ENCODE measurements at regions not wholly inside any gene's neighbourhood (a gene's known extent, or its start where the extent isn't known, plus 50 kb on each side); places are given as distances from the start of the nearest gene placed in this dataset.

- no peak for TF ChIP-seq CTCF (IDR thresholded peaks at IDR 0.05)
- no peak for TF ChIP-seq POLR2A (IDR thresholded peaks at IDR 0.05)
- Histone ChIP-seq H3K27ac (no peak overlapping the region), H3K4me1 (no peaks in the 10 kb centered on the region), H3K27me3 (no peaks in the 10 kb centered on the region), H3K36me3 (no peaks in the 10 kb centered on the region), H3K4me3 (no peak overlapping the region), H3K9me3 (peaks cover 0 to 6% (median 0%) of the 10 kb centered on the region in 4 donors)
- DNase-seq = no peak
Observed at GRCh38 chr5:12840972-12841371, 936.7 kb upstream of the CTNND2 start.

- H3K36me3 ChIP-seq = no peaks in the 10 kb centered on the region
Observed at GRCh38 chr5:12837592-12837991, 933.3 kb upstream of the CTNND2 start.

GRCh38 chr5:12825163-12825562, 920.9 kb upstream of the CTNND2 start:
- TF ChIP-seq POLR2A (IDR thresholded peaks at IDR 0.05) (no peak), CTCF (IDR thresholded peaks at IDR 0.05) (no peak)
- H3K9me3 ChIP-seq = peaks cover 0 to 6% (median 0%) of the 10 kb centered on the region in 4 donors
- no peak overlapping the region for H3K4me3 ChIP-seq
- no peaks in the 10 kb centered on the region for H3K36me3 ChIP-seq
- H3K27ac ChIP-seq = no peak overlapping the region
- H3K4me1 ChIP-seq = no peaks in the 10 kb centered on the region
- H3K27me3 ChIP-seq = no peaks in the 10 kb centered on the region
- DNase-seq = no peak

More at GRCh38 chr5:12837592-12837991, 933.3 kb upstream of the CTNND2 start:
- no peaks in the 10 kb centered on the region for H3K27me3 ChIP-seq
- no peak for DNase-seq
- H3K4me1 ChIP-seq = no peaks in the 10 kb centered on the region
- no peak overlapping the region for H3K4me3 ChIP-seq
- H3K27ac ChIP-seq = no peak overlapping the region
- TF ChIP-seq CTCF (IDR thresholded peaks at IDR 0.05) (no peak), POLR2A (IDR thresholded peaks at IDR 0.05) (no peak)
- peaks cover 0 to 6% (median 0%) of the 10 kb centered on the region in 4 donors for H3K9me3 ChIP-seq

GRCh38 chr5:12805165-12805698, 901.0 kb upstream of the CTNND2 start:
- H3K27me3 ChIP-seq = no peaks in the 10 kb centered on the region
- TF ChIP-seq POLR2A (IDR thresholded peaks at IDR 0.05) (no peak), CTCF (IDR thresholded peaks at IDR 0.05) (no peak)
- H3K27ac ChIP-seq = no peak overlapping the region
- no peaks in the 10 kb centered on the region for H3K4me1 ChIP-seq
- H3K9me3 ChIP-seq = no peaks in the 10 kb centered on the region
- no peak for DNase-seq
- H3K36me3 ChIP-seq = no peaks in the 10 kb centered on the region
- H3K4me3 ChIP-seq = no peak overlapping the region

- no peak overlapping the region for H3K27ac ChIP-seq
- H3K4me3 ChIP-seq = no peak overlapping the region
- no peaks in the 10 kb centered on the region for H3K36me3 ChIP-seq
- DNase-seq = no peak
- peaks cover 0 to 6% (median 0%) of the 10 kb centered on the region in 4 donors for H3K9me3 ChIP-seq
- no peaks in the 10 kb centered on the region for H3K4me1 ChIP-seq
- no peak for TF ChIP-seq POLR2A (IDR thresholded peaks at IDR 0.05)
- TF ChIP-seq CTCF (IDR thresholded peaks at IDR 0.05) = no peak
- no peaks in the 10 kb centered on the region for H3K27me3 ChIP-seq
Observed at GRCh38 chr5:12799165-12799564, 894.9 kb upstream of the CTNND2 start.

GRCh38 chr5:12795333-12795663, 891.1 kb upstream of the CTNND2 start:
- Histone ChIP-seq H3K36me3 (no peaks in the 10 kb centered on the region), H3K4me1 (no peaks in the 10 kb centered on the region), H3K9me3 (peaks cover 0 to 11% (median 0%) of the 10 kb centered on the region in 4 donors), H3K4me3 (no peak overlapping the region), H3K27me3 (no peaks in the 10 kb centered on the region), H3K27ac (no peak overlapping the region)
- no peak for DNase-seq
- no peak for TF ChIP-seq POLR2A (IDR thresholded peaks at IDR 0.05)
- no peak for TF ChIP-seq CTCF (IDR thresholded peaks at IDR 0.05)

Measured in Peyer's patch (tissue), 4 donors.